GM23338 (cell line): ENCODE measurements at regions not wholly inside any gene's neighbourhood (a gene's known extent, or its start where the extent isn't known, plus 50 kb on each side); places are given as distances from the start of the nearest gene placed in this dataset.

Experiments
- ATAC-seq: fragments of 200-7000 bp; cut with Tn5 transposase; 3 replicates; pipeline ENCODE4 v1.9.1; 2020
- DNase-seq: peaks from one replicate; pipeline ENCODE4 v3.0.0-alpha.2; 2015; ENCODE audit warnings: low spot score
- H2AFZ ChIP-seq: fragments of 200-600 bp; sonication (generic); 2 replicates; pipeline ENCODE4 v1.8.0; 2016; ENCODE audit warnings: antibody characterized with exemption, mild to moderate bottlenecking, moderate library complexity
- H3F3A ChIP-seq: fragments of 200-600 bp; sonication (generic); replicated peaks from 2 replicates; pipeline ENCODE4 v1.8.0; 2017; ENCODE audit warnings: antibody characterized with exemption, mixed run types, low read depth
- H3K27ac ChIP-seq: fragments of 200-600 bp; sonication (generic); 2 replicates; pipeline ENCODE4 v1.6.1; 2016; ENCODE audit warnings: low read depth
- H3K27me3 ChIP-seq: fragments of 200-600 bp; sonication (generic); 2 replicates; pipeline ENCODE4 v1.8.0; 2016; ENCODE audit warnings: mild to moderate bottlenecking, mixed run types, moderate library complexity; ENCODE audit not compliant: insufficient read depth
- H3K36me3 ChIP-seq: fragments of 200-600 bp; sonication (generic); 2 replicates; pipeline ENCODE4 v1.8.0; 2016; ENCODE audit warnings: mild to moderate bottlenecking; ENCODE audit not compliant: insufficient read depth
- H3K4me1 ChIP-seq: fragments of 200-600 bp; sonication (generic); 2 replicates; pipeline ENCODE4 v1.8.0; 2016; ENCODE audit warnings: mild to moderate bottlenecking, moderate library complexity; ENCODE audit not compliant: insufficient read depth
- H3K4me2 ChIP-seq: fragments of 200-600 bp; sonication (generic); 2 replicates; pipeline ENCODE4 v1.7.1; 2017; ENCODE audit warnings: mixed run types
- H3K4me3 ChIP-seq: fragments of 200-600 bp; sonication (generic); 2 replicates; pipeline ENCODE4 v1.6.1; 2016; ENCODE audit warnings: mixed run types
- H3K79me2 ChIP-seq: fragments of 200-600 bp; sonication (generic); replicated peaks from 2 replicates; pipeline ENCODE4 v1.8.0; 2017; ENCODE audit warnings: mild to moderate bottlenecking; ENCODE audit not compliant: insufficient read depth
- H3K9me2 ChIP-seq: fragments of 200-600 bp; sonication (generic); 2 replicates; pipeline ENCODE4 v1.8.0; 2017; ENCODE audit not compliant: insufficient read depth
- H4K20me1 ChIP-seq: fragments of 200-600 bp; sonication (generic); replicated peaks from 2 replicates; pipeline ENCODE4 v1.8.0; 2017; ENCODE audit warnings: mild to moderate bottlenecking; ENCODE audit not compliant: insufficient read depth
- H3K27ac Mint-ChIP-seq: 2 replicates; pipeline ENCODE4 v1.8.0; 2020; ENCODE audit warnings: inconsistent platforms, mild to moderate bottlenecking, moderate library complexity, mixed read lengths
- H3K27me3 Mint-ChIP-seq: 3 replicates; pipeline ENCODE4 v1.8.0; 2022; ENCODE audit warnings: low read depth, mild to moderate bottlenecking, moderate library complexity, mixed read lengths, inconsistent platforms; ENCODE audit not compliant: insufficient read depth, poor library complexity
- H3K36me3 Mint-ChIP-seq: 3 replicates; pipeline ENCODE4 v1.8.0; 2021; ENCODE audit warnings: low read depth, mild to moderate bottlenecking, inconsistent platforms, moderate library complexity, mixed read lengths
- H3K4me1 Mint-ChIP-seq: 3 replicates; pipeline ENCODE4 v1.8.0; 2020; ENCODE audit warnings: mild to moderate bottlenecking, inconsistent platforms, mixed read lengths
- H3K4me3 Mint-ChIP-seq: 3 replicates; pipeline ENCODE4 v1.8.0; 2021; ENCODE audit warnings: moderate library complexity, mild to moderate bottlenecking, inconsistent platforms, mixed read lengths
- H3K9me3 Mint-ChIP-seq: 3 replicates; pipeline ENCODE4 v1.8.0; 2020; ENCODE audit warnings: moderate library complexity, mild to moderate bottlenecking, inconsistent platforms, mixed read lengths
- CREB1 ChIP-seq: fragments of 250-450 bp; sonication (Bioruptor Pico); IDR thresholded peaks from 2 replicates; pipeline ENCODE4 v1.5.0; 2020; ENCODE audit warnings: low read depth, mild to moderate bottlenecking, moderate library complexity
- ETS1 ChIP-seq: IDR thresholded peaks from 2 replicates; pipeline ENCODE4 v1.6.1; 2016; ENCODE audit warnings: antibody characterized with exemption
- EZH2 ChIP-seq: fragments of 200-600 bp; sonication (generic); IDR thresholded peaks from one replicate; pipeline ENCODE4 v1.8.0; 2017; ENCODE audit warnings: antibody characterized with exemption, mild to moderate bottlenecking, low read depth; ENCODE audit not compliant: unreplicated experiment
- EZH2phosphoT487 ChIP-seq: fragments of 200-600 bp; sonication (generic); IDR thresholded peaks from one replicate; pipeline ENCODE4 v1.8.1; 2018; ENCODE audit warnings: antibody characterized with exemption; ENCODE audit not compliant: unreplicated experiment
- JUNB ChIP-seq: IDR thresholded peaks from one replicate; pipeline ENCODE4 v1.6.1; 2016; ENCODE audit warnings: antibody characterized with exemption; ENCODE audit not compliant: unreplicated experiment
- NANOG ChIP-seq: IDR thresholded peaks from 2 replicates; pipeline ENCODE4 v1.6.1; 2016; ENCODE audit warnings: antibody characterized with exemption, borderline replicate concordance
- POLR2AphosphoS5 ChIP-seq: IDR thresholded peaks from 2 replicates; pipeline ENCODE4 v1.6.1; 2016; ENCODE audit warnings: antibody characterized with exemption, low read depth
- REST ChIP-seq: IDR thresholded peaks from one replicate; pipeline ENCODE4 v1.6.1; 2018; ENCODE audit warnings: antibody characterized with exemption; ENCODE audit not compliant: unreplicated experiment
- STAT1 ChIP-seq: IDR thresholded peaks from one replicate; pipeline ENCODE4 v1.6.1; 2016; ENCODE audit warnings: antibody characterized with exemption; ENCODE audit not compliant: unreplicated experiment
- ZNF114 ChIP-seq: fragments of 250-450 bp; sonication (Bioruptor Pico); IDR thresholded peaks from 2 replicates; pipeline ENCODE4 v1.5.0; 2020; ENCODE audit warnings: mild to moderate bottlenecking, moderate library complexity
- ZNF331 ChIP-seq: fragments of 250-450 bp; sonication (Bioruptor Pico); IDR thresholded peaks from 2 replicates; pipeline ENCODE4 v1.5.0; 2020; ENCODE audit warnings: low read depth, mild to moderate bottlenecking, moderate library complexity
- ZNF462 ChIP-seq: fragments of 250-450 bp; sonication (Bioruptor Pico); IDR thresholded peaks from 2 replicates; pipeline ENCODE4 v1.5.0; 2020; ENCODE audit warnings: mild to moderate bottlenecking, moderate library complexity
- TF ChIP-seq, protein P1 (sequence below), 2 experiments: fragments of 200-600 bp in 1 of 2; sonication (generic) in 1 of 2; conservative IDR thresholded peaks; 2 replicates each; pipeline versions ENCODE4 v1.5.1 to v1.6.1; 2016 to 2017; ENCODE audit warnings: antibody characterized with exemption in 2 of 2, low read depth in 2 of 2, mild to moderate bottlenecking in 2 of 2, moderate library complexity in 1 of 2

DNA sequence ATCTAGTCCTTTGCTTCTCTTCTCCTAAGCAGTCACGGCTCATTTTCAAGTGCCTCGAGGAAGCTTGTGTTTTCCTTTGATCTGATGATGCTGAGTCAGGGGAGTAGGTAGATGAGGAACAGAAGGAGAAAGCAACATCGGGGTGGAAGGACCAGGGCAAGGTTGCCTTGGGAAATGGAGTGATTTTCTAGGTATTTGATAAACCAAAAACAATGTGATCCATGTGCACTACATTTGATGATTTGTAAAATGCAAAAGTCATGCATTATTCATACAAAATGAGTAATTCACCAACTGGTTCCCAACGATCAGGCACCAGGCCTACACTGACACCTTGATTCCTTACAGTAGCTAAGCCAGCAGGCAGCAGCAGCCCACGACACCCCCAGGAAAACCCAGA lies 205.3 kb downstream of the ANAPC1 start:
- Histone ChIP-seq H3F3A (no peaks in the 10 kb centered on the region), H3K9me2 (0 out of 2 replicates have a peak, but pooled peaks cover 3% of the 10 kb centered on the region), H3K79me2 (no peaks in the 10 kb centered on the region), H3K4me1 (peaks cover 13% of the 10 kb centered on the region; the same call in 1 of the 2 replicates), H3K27ac (no peak overlapping the region), H3K27me3 (no peaks in the 10 kb centered on the region), H3K36me3 (no peaks in the 10 kb centered on the region), H4K20me1 (no peaks in the 10 kb centered on the region), H3K4me3 (no peak overlapping the region), H2AFZ (peak overlapping the region; percentile 39; the same call in 1 of the 2 replicates), H3K4me2 (no peak overlapping the region)
- Mint-ChIP-seq H3K4me3 (no peak overlapping the region), H3K36me3 (peaks cover 15% of the 10 kb centered on the region), H3K4me1 (peaks cover 15% of the 10 kb centered on the region; the same call in 2 of the 3 replicates), H3K27me3 (peaks cover 3% of the 10 kb centered on the region), H3K27ac (0 out of 2 replicates have a peak overlapping the region, but pooled peaks have one; percentile 12), H3K9me3 (peaks cover 13% of the 10 kb centered on the region)
- ATAC-seq (peak; percentile 29; the same call in 1 of the 3 replicates), DNase-seq (no peak)
- TF ChIP-seq STAT1 = no peak
- TF ChIP-seq CREB1 (CRISPR knock-in tag) = no peak
- no peak for TF ChIP-seq ZNF462 (CRISPR knock-in tag)
- no peak for TF ChIP-seq ZNF114 (CRISPR knock-in tag)
- TF ChIP-seq ETS1 = no peak
- TF ChIP-seq REST = no peak
- TF ChIP-seq NANOG = no peak
- TF ChIP-seq EZH2 = no peak
- TF ChIP-seq ZNF331 (CRISPR knock-in tag) = no peak
- TF ChIP-seq JUNB = no peak
- TF ChIP-seq EZH2phosphoT487 = no peak
- no peak for TF ChIP-seq POLR2AphosphoS5
- TF ChIP-seq, protein P1, sequence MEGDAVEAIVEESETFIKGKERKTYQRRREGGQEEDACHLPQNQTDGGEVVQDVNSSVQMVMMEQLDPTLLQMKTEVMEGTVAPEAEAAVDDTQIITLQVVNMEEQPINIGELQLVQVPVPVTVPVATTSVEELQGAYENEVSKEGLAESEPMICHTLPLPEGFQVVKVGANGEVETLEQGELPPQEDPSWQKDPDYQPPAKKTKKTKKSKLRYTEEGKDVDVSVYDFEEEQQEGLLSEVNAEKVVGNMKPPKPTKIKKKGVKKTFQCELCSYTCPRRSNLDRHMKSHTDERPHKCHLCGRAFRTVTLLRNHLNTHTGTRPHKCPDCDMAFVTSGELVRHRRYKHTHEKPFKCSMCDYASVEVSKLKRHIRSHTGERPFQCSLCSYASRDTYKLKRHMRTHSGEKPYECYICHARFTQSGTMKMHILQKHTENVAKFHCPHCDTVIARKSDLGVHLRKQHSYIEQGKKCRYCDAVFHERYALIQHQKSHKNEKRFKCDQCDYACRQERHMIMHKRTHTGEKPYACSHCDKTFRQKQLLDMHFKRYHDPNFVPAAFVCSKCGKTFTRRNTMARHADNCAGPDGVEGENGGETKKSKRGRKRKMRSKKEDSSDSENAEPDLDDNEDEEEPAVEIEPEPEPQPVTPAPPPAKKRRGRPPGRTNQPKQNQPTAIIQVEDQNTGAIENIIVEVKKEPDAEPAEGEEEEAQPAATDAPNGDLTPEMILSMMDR (conservative IDR thresholded peaks at IDR 0.05; ENCODE audit: low read depth in 2 of 2) = no peak
